ENCODE measurements at regions not wholly inside any gene's neighbourhood (a gene's known extent, or its start where the extent isn't known, plus 50 kb on each side); places are given as distances from the start of the nearest gene placed in this dataset.

DNA sequence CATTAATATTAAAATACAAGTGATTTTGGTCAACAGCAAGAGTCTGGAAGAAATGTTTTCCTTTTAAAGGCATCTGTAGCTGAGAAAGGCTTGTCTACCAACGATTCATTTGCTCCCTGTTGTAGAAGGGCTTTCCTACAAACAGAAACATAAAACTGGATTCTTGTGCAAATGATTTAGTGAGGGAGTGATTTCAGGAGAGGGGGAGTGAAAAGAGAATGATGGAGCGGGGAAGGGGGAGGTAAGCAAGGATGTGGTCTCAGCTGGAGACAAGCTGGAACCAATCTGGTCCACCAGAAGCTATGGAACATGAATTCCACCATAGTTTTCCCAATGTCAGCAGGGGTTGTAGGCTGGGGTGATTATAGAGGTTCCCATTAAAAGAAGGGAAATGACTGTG lies 196.3 kb downstream of the FBXO4 start:
- no peaks in the 10 kb centered on the region for H3K9me3 ChIP-seq (replicated peaks; ENCODE audit: control insufficient read depth, insufficient read depth, low read length)
- intact Hi-C loops (cut with micrococcal nuclease): no loop called here
- no peaks in the 10 kb centered on the region for H3K4me1 ChIP-seq (ENCODE audit: control insufficient read depth, extremely low read depth, insufficient read depth, low read length)
- H3K27me3 ChIP-seq (ENCODE audit: control insufficient read depth in 2 of 2, insufficient read depth in 2 of 2, low read length in 2 of 2): no peaks in the 10 kb centered on the region
- ChIA-PET CTCF (interaction anchor here (0.9 kb wide), 1 partner anchor 64 kb away, joined by 3 read pairs; no protein-coding TSS in a partner anchor), POLR2A (no interaction called here)
- no peak overlapping the region for H3K4me2 ChIP-seq (ENCODE audit: insufficient read depth, low read length)
- H3K36me3 ChIP-seq (ENCODE audit: control insufficient read depth in 2 of 2, extremely low read depth in 1 of 2, insufficient read depth in 2 of 2, low read length in 2 of 2): no peaks in the 10 kb centered on the region
- H3K4me3 ChIP-seq (replicated peaks in 1 of 3; ENCODE audit: insufficient read depth in 1 of 3, low read depth in 1 of 3, low read length in 3 of 3): no peak overlapping the region
- TF ChIP-seq POLR2AphosphoS5 (IDR thresholded peaks at IDR 0.05; ENCODE audit: insufficient read depth, low read depth, low read length) (no peak), JUN (IDR thresholded peaks at IDR 0.05; ENCODE audit: borderline replicate concordance, insufficient read depth, insufficient read length, low read depth) (no peak), EZH2 (IDR thresholded peaks at IDR 0.05; ENCODE audit: borderline replicate concordance, low read depth, low read length, severe bottlenecking) (no peak), GATA2 (IDR thresholded peaks at IDR 0.05; ENCODE audit: insufficient read depth, insufficient read length, low read depth, low read length) (no peak)
- TF ChIP-seq, protein P1, sequence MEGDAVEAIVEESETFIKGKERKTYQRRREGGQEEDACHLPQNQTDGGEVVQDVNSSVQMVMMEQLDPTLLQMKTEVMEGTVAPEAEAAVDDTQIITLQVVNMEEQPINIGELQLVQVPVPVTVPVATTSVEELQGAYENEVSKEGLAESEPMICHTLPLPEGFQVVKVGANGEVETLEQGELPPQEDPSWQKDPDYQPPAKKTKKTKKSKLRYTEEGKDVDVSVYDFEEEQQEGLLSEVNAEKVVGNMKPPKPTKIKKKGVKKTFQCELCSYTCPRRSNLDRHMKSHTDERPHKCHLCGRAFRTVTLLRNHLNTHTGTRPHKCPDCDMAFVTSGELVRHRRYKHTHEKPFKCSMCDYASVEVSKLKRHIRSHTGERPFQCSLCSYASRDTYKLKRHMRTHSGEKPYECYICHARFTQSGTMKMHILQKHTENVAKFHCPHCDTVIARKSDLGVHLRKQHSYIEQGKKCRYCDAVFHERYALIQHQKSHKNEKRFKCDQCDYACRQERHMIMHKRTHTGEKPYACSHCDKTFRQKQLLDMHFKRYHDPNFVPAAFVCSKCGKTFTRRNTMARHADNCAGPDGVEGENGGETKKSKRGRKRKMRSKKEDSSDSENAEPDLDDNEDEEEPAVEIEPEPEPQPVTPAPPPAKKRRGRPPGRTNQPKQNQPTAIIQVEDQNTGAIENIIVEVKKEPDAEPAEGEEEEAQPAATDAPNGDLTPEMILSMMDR (IDR thresholded peaks at IDR 0.05; ENCODE audit: extremely low read depth in 1 of 2, insufficient read depth in 1 of 2, low read depth in 1 of 2, low read length in 2 of 2): no peak
- H2AFZ ChIP-seq (ENCODE audit: low read depth, low read length): no peak overlapping the region
- H3K9ac ChIP-seq (replicated peaks; ENCODE audit: extremely low read depth, insufficient read depth, low read length): no peak overlapping the region
- dilution Hi-C loops (cut with MboI; ENCODE audit: extremely low pct_ligation_motif_present, low sequenced_read_pairs): no loop called here
- H3K27ac ChIP-seq (ENCODE audit: insufficient read depth, low read depth, low read length): no peak overlapping the region
- no peaks in the 10 kb centered on the region for H3K9me1 ChIP-seq (replicated peaks; ENCODE audit: control insufficient read depth, extremely low read depth, insufficient read depth, low read length)
- DNase-seq (ENCODE audit: low read depth, low spot score): no peak
- no peaks in the 10 kb centered on the region for H3K79me2 ChIP-seq (ENCODE audit: control insufficient read depth, insufficient read depth, low read length)
- no TSS peak for BruUV-seq (replicated peaks)
- no peaks in the 10 kb centered on the region for H4K20me1 ChIP-seq (replicated peaks; ENCODE audit: control insufficient read depth, extremely low read depth, insufficient read depth, low read length)
- no peak for FAIRE-seq

DNA sequence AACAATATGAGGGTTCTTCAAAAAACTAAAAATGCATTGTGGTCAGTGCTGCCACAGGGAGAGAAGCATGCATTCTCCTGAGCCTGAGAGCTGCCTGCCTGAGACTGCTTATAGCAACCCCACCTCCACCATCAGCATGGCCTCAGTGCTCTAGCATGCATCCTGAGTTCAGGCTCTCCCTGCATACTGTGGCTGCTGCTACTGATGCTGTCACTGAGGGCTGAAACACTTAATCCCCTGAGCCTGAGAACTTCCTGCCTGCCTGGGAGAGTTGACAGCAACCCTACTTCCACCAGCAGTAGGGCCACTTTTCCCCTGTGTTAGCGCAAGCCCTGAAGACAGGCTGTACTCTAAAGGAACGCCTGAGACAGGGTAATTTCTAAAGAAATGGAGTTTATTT lies 206.0 kb downstream of the FBXO4 start:
- FAIRE-seq (no peak), DNase-seq (ENCODE audit: low read depth, low spot score) (no peak)
- Histone ChIP-seq H3K4me3 (replicated peaks in 1 of 3; ENCODE audit: insufficient read depth in 1 of 3, low read depth in 1 of 3, low read length in 3 of 3) (no peak overlapping the region), H3K79me2 (ENCODE audit: control insufficient read depth, insufficient read depth, low read length) (no peaks in the 10 kb centered on the region), H3K27me3 (ENCODE audit: control insufficient read depth in 2 of 2, insufficient read depth in 2 of 2, low read length in 2 of 2) (no peaks in the 10 kb centered on the region), H3K27ac (ENCODE audit: insufficient read depth, low read depth, low read length) (no peak overlapping the region), H3K4me2 (ENCODE audit: insufficient read depth, low read length) (no peak overlapping the region), H3K9ac (replicated peaks; ENCODE audit: extremely low read depth, insufficient read depth, low read length) (no peak overlapping the region), H3K36me3 (ENCODE audit: control insufficient read depth in 2 of 2, extremely low read depth in 1 of 2, insufficient read depth in 2 of 2, low read length in 2 of 2) (no peaks in the 10 kb centered on the region), H3K9me1 (replicated peaks; ENCODE audit: control insufficient read depth, extremely low read depth, insufficient read depth, low read length) (no peaks in the 10 kb centered on the region), H2AFZ (ENCODE audit: low read depth, low read length) (no peak overlapping the region), H4K20me1 (replicated peaks; ENCODE audit: control insufficient read depth, extremely low read depth, insufficient read depth, low read length) (no peaks in the 10 kb centered on the region), H3K4me1 (ENCODE audit: control insufficient read depth, extremely low read depth, insufficient read depth, low read length) (no peaks in the 10 kb centered on the region), H3K9me3 (replicated peaks; ENCODE audit: control insufficient read depth, insufficient read depth, low read length) (no peaks in the 10 kb centered on the region)
- ChIA-PET CTCF (no interaction called here), POLR2A (no interaction called here)
- dilution Hi-C loops (cut with MboI; ENCODE audit: extremely low pct_ligation_motif_present, low sequenced_read_pairs): no loop called here
- no peak for TF ChIP-seq MYC (IDR thresholded peaks at IDR 0.05; ENCODE audit: low read depth, low read length)
- TF ChIP-seq GATA2 (IDR thresholded peaks at IDR 0.05; ENCODE audit: insufficient read depth, insufficient read length, low read depth, low read length): no peak
- no peak for TF ChIP-seq JUN (IDR thresholded peaks at IDR 0.05; ENCODE audit: borderline replicate concordance, insufficient read depth, insufficient read length, low read depth)
- TF ChIP-seq POLR2AphosphoS5 (IDR thresholded peaks at IDR 0.05; ENCODE audit: insufficient read depth, low read depth, low read length): no peak
- TF ChIP-seq, protein P2, sequence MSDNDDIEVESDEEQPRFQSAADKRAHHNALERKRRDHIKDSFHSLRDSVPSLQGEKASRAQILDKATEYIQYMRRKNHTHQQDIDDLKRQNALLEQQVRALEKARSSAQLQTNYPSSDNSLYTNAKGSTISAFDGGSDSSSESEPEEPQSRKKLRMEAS (IDR thresholded peaks at IDR 0.05; ENCODE audit: insufficient read depth, insufficient read length): no peak
- TF ChIP-seq, protein P1 (IDR thresholded peaks at IDR 0.05; ENCODE audit: extremely low read depth in 1 of 2, insufficient read depth in 1 of 2, low read depth in 1 of 2, low read length in 2 of 2): no peak
- no peak for TF ChIP-seq EZH2 (IDR thresholded peaks at IDR 0.05; ENCODE audit: borderline replicate concordance, low read depth, low read length, severe bottlenecking)
- no peak for TF ChIP-seq FOS (IDR thresholded peaks at IDR 0.05; ENCODE audit: borderline replicate concordance, insufficient read depth, low read length)
- TF ChIP-seq POLR2A (IDR thresholded peaks at IDR 0.05; ENCODE audit: low read depth, low read length): no peak
- no TSS peak for BruUV-seq (replicated peaks)
- intact Hi-C loops (cut with micrococcal nuclease): no loop called here

Data from endothelial cell of umbilical vein (primary cell).